ENCODE measurements at regions not wholly inside any gene's neighbourhood (a gene's known extent, or its start where the extent isn't known, plus 50 kb on each side); places are given as distances from the start of the nearest gene placed in this dataset.
A peak's percentile ranks its signal among the peaks of the same experiment; 100 is the strongest.

DNA sequence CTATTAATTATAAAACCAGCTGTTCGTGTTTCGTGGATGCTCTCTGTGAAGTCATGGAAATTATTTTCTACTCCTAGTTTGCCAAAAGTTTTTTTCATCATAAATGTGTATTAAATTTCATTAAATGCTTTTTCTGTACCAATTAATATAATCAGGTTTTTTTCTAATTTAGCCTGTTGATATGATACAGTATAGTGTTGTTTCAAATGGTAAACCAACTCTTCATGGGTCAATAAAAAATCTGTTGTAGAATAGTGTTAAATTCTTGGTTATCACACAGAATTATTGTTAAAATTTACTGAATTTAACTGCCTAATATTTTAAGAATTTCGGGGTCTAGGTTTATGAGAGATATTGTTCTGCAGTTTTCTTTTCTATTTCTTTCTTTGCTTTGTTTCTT lies 505.9 kb upstream of the MANEA start:
- no peak for DNase-seq

DNA sequence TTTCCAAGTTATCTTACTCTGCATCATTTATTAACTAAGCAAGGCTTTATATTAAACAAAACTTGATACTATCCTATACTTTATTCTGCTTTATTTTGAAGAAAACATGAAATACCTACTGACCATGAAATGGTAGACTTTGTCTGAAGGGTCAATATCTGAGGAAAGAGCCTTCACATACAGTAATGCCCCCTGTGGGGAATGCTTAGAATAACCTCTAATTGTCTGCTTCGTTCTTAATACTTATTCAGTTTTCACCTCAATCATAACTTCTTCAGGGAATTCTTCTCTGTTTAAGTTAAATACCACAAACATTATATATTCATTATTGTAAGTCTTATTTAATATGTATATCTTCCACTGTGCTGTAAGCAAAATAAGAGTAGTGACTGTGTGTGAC lies 498.9 kb upstream of the MANEA start:
- DNase-seq = no peak

DNA sequence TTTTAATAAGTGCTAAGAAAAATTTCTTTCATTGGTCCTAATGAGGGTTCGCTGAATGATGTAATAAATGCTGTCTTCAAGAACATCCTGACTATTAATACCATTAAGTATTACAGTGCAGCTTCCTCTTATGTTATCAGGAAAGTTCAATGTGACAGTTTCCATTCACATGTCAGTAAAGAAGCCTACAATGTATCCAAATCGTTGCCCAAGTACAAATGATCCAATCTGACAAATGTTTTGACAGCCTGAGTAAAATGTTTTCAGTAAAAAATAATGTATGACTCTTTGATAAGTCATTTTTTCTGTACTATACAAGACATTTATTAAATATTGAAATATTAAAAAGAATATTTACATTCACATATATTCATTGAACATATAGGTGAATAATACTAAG lies 496.1 kb upstream of the MANEA start:
- DNase-seq = no peak

DNA sequence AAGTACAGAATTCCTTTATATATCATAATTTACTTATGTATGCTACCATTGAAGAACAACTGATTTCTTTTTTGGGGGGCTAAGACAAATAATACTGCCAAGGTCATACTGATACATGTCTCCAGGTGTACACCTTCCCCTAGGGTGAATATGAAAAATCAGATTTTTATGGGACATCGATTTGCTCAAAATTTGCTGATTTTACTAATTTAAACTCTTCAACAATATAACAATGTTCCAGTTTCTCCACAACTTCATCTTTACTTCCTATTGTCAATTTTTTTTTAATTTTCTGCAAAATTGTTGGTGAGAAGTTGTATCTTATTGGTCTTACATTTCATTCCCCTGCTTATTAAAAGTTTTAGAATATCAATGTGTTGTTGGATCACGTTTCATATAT lies 495.4 kb upstream of the MANEA start:
- no peak for DNase-seq

DNA sequence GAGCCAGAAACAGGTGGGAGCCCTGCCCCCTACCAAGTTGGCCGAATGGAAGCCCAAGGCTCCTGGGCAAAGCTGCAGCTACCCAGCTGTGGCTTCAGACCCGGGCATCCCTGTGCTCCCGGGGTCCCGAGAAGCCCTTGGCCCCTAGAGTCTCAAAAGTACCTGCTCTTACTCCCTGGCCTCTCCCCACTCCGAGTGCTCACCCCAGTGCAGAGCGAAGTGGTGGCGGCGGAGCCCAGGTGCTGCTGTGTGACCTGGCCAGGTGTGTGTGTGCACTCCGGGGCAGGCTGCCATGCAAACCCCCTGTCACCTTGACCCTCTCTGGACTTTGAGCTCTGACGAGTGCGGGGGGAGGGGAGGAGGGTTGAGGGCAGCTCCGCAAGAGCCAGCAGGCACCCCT lies 493.8 kb upstream of the MANEA start:
- no peak for DNase-seq

DNA sequence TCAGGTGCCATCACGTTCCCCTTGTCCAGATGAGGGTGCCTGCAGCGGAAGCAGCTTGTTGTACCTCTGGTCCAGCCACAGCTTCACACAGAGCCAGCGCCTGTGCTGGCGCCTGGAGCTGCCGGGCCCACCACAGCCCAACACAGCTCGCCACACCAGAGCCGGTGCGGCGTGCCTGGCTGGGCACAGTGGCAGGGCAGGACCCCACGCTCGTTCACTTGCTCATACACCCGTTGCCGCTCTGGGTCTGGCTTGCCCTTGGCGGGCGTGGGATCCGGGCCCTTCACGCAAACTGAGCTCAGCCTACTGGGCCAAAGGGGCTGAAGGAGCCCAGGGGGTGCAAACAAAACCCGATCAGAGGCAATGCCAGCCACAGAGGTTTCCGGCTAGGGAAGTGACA lies 492.5 kb upstream of the MANEA start:
- no peak for DNase-seq

DNA sequence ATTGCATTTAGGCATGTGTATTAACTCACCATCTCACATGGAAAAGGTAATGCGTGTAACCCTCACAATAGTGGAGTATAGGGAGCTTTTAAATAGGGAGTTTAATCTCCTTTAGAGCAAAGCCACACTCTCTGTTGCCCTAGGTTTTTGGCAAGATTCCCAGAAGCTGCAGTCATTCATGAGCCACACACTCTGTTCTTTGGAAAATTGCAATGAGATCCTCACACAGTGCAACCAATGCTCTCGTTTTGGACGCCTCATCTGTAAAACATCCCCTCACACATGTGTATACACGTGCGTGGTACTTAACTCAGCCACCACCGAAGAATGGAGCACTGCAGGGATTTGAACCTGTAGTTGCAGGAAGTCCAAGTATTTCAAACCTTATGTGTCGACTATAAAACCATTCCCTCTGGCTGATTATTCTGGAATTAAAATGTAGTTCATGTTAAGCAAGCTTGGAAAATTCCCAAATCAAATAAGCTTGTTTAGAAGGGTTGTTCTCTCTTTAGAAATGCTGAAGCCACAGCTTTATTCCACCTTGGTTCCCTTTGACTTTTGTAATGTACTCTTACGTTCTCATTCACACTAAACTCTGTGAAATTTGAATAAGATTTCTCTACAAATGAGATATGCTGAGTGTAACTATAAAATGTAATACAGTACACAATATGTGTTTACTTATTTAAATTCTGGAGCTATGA lies 489.8 kb upstream of the MANEA start:
- DNase-seq = peak; percentile 46 to 48

DNA sequence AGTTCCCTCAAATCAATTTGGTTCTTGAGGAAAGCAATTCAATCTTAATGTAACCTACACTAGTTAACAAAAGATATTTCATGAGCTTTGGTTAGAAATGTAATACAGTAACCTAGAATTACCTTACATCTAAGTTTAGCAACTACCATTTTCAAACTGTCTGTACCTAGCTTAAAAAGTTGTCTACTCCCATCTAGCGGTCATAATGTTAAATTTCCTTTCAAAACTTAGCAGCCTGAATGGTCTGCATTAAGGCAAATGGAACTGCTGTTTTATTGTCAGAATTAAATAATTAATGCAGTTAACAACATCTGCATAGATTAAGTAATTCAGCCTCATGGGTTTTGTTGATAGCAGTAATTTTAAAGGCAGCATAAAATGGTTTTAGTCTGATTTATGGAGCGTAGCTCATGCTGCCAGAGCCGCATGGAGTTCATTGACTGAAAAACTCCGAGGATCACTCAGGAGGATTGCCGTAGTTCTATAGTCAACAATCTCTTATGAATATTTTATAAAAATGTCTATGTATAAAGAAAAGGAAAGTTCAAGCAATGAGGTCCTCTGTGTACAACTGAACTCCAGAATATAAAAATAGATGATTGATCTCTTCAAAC lies 485.4 kb upstream of the MANEA start:
- peak; percentile 31 to 40 for DNase-seq

DNA sequence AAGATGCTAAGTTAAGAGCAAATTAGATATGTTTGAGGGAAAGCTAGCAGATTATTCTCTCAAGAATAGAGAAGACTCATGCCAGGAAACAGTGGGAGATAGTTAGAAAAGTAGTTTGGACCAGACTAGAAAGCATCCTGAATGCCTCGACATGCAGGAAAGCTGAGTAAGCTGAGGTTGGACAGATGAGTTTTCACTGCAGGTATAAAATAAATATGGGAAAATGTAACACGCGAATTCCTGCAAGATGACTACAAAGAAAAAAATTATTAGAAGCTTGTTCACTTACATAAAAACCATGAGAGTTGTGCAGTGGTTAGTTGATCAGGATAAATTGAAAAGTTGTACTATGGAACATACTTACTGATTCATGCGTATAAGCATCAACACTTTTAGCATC lies 484.2 kb upstream of the MANEA start:
- no peak for DNase-seq

DNA sequence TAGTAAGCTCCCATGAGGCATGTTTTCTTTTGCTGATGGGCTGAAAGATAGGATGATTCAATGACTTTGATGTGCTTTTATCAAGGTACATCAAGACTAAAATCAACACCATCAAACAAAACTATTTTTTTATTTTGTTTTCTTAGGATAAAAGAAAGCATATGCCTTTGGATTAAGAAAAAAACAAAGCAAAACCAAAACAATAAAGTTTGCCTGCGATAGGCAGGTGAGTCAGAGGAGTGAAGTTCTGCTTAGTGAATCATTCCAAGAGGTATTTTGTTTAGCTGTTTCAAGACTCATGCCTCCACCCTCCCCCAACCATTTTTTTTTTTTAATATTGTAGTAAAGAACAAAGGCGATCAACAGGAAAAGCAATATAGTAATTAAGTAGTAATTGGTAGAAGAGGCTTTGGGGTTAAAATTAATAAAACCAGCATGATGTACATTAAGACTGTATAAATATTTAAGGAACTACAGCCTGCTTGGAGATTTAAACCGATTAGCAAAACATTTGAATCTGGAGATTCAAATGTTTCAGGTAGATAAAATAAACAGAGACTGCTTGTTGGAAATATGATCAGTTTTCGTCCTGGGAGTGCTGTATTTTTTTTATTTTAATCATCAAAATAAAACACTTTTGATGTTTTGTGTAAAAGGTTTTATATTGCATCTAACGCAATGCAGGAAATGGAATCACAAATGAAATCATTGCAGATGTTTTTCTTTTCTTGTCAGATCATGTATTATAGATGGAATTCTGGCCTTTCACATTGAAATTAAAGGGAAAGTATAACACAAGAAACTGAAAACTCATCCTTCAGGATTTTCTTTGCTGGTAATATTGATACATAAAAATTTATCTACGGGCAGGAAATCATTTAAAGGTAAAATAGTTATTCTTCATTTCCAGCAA lies 482.3 kb upstream of the MANEA start:
- DNase-seq = no peak

DNA sequence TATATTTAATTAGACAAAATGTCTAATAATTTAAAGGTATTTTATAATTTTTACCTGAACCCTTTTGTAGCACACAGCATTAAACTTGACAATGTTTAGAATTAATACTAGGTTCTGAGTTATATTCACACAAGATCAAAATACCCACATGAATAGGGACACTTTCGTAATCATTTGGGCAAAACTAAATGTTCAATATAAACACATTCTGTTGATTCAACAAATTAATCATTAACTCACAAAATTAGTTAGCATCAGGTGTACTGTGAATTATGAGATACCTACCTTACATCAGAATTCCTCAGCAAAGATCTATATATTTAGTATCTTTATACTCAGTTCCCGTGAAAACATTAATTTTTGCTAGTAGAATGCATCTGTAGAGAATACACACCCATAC lies 481.5 kb upstream of the MANEA start:
- DNase-seq = no peak

DNA sequence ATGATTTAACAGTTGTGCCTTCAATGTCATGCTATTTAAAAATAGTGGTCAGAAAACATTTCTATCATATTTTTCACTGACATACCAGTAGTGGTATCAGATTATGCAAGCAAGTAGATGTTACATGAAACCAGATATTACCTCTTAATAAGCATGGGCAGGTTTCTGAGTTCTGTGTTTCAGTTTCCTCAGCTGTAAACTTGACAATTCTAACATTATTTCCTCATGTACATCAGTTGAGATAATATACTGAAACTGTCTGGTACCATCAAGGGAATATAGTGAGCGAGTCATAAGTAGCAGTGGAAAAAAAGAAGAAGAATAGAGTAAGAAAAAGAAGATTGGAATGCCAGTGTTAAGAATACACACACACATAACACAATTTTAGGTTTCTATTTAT lies 477.9 kb upstream of the MANEA start:
- no peak for DNase-seq

DNA sequence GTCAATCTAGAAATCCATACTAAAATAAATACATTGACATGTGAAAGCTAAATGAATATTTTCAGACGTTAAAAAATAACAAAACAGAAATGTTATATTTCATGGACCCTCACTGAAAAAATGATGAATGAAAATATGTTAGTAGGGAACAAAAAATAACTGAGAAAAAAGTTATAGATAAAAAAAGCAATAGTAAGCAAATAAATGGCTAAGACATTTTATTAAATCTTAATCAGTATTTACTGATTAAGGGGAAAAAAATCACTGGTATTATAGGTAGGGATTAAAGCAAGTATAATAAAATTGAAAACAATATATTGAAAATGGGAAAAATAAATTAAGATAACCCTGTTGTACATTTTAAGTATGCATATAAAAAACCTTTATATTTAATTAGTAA lies 468.1 kb upstream of the MANEA start:
- no peak for DNase-seq

DNA sequence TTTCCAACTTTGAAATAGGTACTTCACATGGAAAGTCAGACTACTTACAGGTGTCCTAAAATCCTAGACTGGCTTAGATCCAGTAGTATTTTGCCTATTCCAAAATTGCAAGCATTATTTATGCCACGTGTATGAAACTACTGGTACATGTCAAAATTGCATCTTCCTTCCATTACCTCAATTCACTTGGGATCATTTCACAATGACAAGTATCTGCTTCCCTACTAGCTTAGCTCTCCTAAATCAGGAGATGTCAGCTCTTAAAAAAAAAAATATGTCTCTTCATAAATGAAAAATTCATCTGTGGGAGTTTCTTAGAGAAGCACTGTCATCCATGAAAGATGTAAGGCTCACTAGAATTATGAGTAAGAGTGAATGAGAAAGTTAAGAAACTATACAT lies 466.6 kb upstream of the MANEA start:
- DNase-seq = no peak

DNA sequence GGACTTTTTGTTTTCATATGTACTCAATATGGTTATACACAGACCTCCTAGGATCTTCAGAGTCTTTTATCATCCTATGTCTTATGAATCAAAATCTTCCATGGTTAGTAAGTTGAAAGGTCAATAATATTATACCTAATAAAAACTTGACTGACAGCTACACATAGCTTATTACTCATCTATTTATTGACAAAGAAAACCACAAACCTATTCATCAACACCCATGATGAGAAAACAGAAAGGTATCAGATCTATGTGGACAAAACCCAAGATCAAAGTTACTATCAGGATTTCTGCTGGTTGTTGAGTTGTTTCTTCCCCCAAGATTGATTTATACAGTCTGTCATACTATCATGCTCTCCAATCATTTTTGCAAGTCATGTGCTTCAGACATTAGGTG lies 460.1 kb upstream of the MANEA start:
- no peak for DNase-seq

DNA sequence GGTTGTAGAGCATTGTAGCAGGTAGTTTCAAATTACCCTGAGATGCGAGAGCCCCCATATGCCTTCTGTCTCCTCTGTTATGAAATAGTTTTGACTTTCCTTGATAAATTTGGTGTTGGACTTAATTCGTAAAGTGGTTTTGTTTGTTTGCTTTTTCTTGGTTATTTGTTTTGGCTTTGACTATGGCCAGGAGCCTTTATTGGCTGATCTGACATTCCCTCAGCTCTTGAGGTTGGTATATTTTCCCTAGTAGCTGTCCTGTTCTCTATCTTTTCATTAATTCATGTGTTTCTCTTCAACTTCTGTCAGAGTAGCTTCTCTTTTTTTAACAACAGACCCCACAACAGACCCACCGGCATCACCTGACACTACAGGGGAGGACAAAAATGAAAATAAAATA lies 457.4 kb upstream of the MANEA start:
- no peak for DNase-seq

DNA sequence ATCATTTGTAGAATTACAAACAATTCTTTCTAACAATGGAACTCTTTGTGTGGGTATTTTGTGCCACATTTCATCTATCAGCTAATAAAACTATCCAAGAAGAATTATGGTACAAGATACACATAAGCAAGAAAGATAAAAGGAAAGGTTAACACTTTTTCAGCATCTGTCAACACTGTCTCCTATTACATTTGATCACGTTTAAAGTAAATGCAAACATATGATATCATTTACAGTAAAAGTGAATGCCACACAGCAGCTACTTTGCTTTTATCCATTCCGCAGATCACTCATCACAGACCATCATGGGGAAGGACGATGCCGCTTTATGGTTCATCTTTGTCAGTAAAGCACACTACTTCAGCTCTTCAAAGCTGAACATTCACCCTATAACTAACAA lies 456.4 kb upstream of the MANEA start:
- no peak for DNase-seq

DNA sequence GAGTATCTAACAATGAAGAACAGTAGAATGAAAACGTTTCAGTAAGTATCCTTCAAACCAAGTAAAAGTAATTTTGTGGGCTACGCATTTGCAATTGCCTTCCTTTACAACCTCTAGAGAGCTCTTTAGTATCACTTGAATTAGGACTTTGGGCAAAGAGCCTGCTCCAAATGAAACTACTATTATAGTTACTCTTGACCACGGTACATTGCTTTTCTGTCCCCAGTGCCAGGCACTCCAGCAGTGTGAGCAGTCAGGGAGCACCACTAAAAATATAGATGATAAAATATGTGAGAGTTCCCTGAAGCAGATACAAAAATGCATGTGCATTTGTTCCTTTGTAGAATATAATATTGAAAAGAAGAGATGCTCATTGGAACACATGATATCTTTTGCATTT lies 450.1 kb upstream of the MANEA start:
- DNase-seq = no peak

DNA sequence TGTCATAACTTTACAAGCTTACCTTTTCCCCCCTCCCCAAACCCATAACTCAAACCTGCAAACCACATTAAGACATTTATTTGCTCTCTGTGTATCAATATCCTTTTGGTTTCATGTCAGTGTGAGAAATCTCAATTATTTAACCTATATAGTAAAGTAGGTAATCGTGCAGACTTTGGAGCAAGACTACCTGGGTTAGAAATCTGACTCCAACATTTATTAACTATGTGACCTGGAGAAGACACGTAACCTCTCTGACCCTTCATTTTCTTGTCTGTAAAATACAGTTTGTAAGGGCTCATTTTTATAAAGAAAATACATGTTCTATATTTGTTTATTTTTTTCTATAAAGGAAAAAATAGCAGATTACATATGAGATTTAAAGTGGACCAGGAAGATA lies 448.9 kb upstream of the MANEA start:
- no peak for DNase-seq

DNA sequence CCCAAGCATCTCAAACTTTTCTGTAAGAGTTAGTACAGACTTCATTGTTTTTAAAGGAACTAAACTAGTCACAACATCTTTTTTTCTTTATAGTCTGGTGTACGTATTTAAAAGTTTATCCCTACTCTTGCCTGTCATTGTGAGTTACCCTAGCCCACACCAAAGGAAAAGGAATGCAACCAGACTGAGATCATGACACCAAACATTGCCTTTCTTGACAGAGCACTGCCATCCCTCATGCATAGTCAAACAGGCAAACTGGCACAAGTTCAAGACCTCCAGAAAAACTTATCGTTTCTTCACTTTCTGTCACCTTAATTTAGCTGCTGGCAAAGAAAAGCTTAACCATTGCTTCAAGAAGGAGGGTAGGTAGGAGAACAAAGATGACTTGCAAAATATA lies 448.4 kb upstream of the MANEA start:
- no peak for DNase-seq

DNA sequence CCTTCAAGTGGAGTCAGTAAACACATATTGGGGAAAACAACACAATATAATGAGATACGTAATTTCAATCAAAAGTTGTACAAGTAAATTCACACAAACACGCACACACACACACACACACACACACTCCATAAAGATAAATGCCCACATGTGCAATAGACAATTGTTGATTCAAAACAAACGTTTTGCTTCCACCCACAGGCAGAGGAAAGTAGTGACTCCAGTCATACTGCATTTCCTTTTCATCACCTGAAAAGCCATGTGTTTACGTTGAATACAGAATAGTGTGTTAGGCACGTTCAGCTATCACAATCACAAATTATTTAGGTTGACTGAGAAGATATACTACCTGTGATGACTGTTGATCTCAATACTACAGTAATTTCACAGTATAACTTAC lies 443.8 kb upstream of the MANEA start:
- DNase-seq = no peak

DNA sequence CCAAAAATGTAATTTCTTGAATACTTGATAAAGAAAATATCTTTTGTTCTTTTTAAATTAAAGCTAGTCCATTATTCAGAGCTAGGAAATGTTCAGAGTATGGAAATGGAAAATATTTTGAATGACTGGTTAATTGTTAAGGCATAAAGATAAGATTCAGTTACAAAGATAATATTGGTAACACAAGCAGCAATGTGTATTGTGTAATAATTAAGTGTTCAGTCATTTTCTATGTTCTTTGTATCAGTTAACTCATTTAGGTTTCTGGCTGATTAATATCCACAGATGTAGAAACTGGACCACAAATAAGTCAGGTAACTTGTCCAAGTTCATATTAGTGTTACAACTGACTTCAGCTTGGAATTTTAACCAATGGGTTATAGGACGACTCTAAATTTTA lies 442.2 kb upstream of the MANEA start:
- DNase-seq = no peak

DNA sequence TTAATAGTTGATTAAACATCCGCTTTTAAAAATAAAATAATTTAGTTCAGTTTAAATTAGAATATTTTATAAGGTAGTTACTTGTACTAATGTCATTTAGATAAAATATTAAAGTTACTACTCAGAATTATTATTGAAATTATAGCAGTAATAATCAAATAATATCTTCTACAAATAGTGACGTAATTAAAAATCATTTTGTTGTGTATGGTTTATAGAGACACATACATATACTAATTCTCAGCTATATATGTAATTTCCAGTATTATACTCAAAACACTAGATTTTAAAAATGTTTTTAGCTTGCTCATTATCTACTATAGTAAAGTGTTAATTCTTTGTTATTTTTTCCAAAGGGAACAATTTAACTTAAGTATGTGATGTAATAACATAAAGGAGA lies 435.2 kb upstream of the MANEA start:
- no peak for DNase-seq

Measured in right lung (tissue), 2 donors.